ENCODE measurements at regions not wholly inside any gene's neighbourhood (a gene's known extent, or its start where the extent isn't known, plus 50 kb on each side); places are given as distances from the start of the nearest gene placed in this dataset.
A peak's percentile ranks its signal among the peaks of the same experiment; 100 is the strongest.
"Not testable (repeated sequence)": the region's sequence is repeated elsewhere in the genome, so short reads cannot be mapped to it uniquely, and the experiment has no call there.

GRCh38 chr5:101838435-101838834 is 457.6 kb downstream of the SLCO4C1 start:
- no peak for DNase-seq
- in situ Hi-C loops (cut with HindIII; ENCODE audit: low pct_ligation_motif_present, low pct_unique_long_range_greater_than_20kb, low sequenced_read_pairs) = no loop called here

- in situ Hi-C loops (cut with HindIII; ENCODE audit: low pct_ligation_motif_present, low pct_unique_long_range_greater_than_20kb, low sequenced_read_pairs) = no loop called here
- no peak for DNase-seq
Observed at GRCh38 chr5:101829255-101829654, 466.8 kb downstream of the SLCO4C1 start.

GRCh38 chr5:101811466-101811865 is 484.6 kb downstream of the SLCO4C1 start:
- DNase-seq = no peak
- in situ Hi-C loops (cut with HindIII; ENCODE audit: low pct_ligation_motif_present, low pct_unique_long_range_greater_than_20kb, low sequenced_read_pairs) = no loop called here

GRCh38 chr5:101806410-101806809 is 489.7 kb downstream of the SLCO4C1 start:
- no peak for DNase-seq
- in situ Hi-C loops (cut with HindIII; ENCODE audit: low pct_ligation_motif_present, low pct_unique_long_range_greater_than_20kb, low sequenced_read_pairs) = no loop called here

- in situ Hi-C loops (cut with HindIII; ENCODE audit: low pct_ligation_motif_present, low pct_unique_long_range_greater_than_20kb, low sequenced_read_pairs) = no loop called here
- DNase-seq = no peak
Observed at GRCh38 chr5:101796427-101796826, 499.7 kb downstream of the SLCO4C1 start.

GRCh38 chr5:101788797-101789196 is 507.3 kb downstream of the SLCO4C1 start:
- no peak for DNase-seq
- in situ Hi-C loops (cut with HindIII; ENCODE audit: low pct_ligation_motif_present, low pct_unique_long_range_greater_than_20kb, low sequenced_read_pairs) = no loop called here

GRCh38 chr5:101785090-101785489 is 511.0 kb downstream of the SLCO4C1 start:
- no peak for DNase-seq
- in situ Hi-C loops (cut with HindIII; ENCODE audit: low pct_ligation_motif_present, low pct_unique_long_range_greater_than_20kb, low sequenced_read_pairs) = no loop called here

- no peak for DNase-seq
- in situ Hi-C loops (cut with HindIII; ENCODE audit: low pct_ligation_motif_present, low pct_unique_long_range_greater_than_20kb, low sequenced_read_pairs) = no loop called here
Observed at GRCh38 chr5:101783241-101784013, 512.7 kb downstream of the SLCO4C1 start.

GRCh38 chr5:101782352-101783103 is 513.6 kb downstream of the SLCO4C1 start:
- in situ Hi-C loops (cut with HindIII; ENCODE audit: low pct_ligation_motif_present, low pct_unique_long_range_greater_than_20kb, low sequenced_read_pairs) = no loop called here
- no peak for DNase-seq

- in situ Hi-C loops (cut with HindIII; ENCODE audit: low pct_ligation_motif_present, low pct_unique_long_range_greater_than_20kb, low sequenced_read_pairs) = no loop called here
Observed at GRCh38 chr5:101751105-101751504, 545.0 kb downstream of the SLCO4C1 start.

GRCh38 chr5:101743000-101743399 is 553.1 kb downstream of the SLCO4C1 start:
- not testable (repeated sequence) for DNase-seq

More at GRCh38 chr5:101751105-101751504, 545.0 kb downstream of the SLCO4C1 start:
- no peak for DNase-seq

GRCh38 chr5:101728933-101729332 is 567.2 kb downstream of the SLCO4C1 start:
- in situ Hi-C loops (cut with HindIII; ENCODE audit: low pct_ligation_motif_present, low pct_unique_long_range_greater_than_20kb, low sequenced_read_pairs) = no loop called here
- peak; percentile 13 for DNase-seq

More at GRCh38 chr5:101743000-101743399, 553.1 kb downstream of the SLCO4C1 start:
- in situ Hi-C loops (cut with HindIII; ENCODE audit: low pct_ligation_motif_present, low pct_unique_long_range_greater_than_20kb, low sequenced_read_pairs) = not testable (repeated sequence)

GRCh38 chr5:101721543-101721942 is 574.5 kb downstream of the SLCO4C1 start:
- no peak for DNase-seq
- in situ Hi-C loops (cut with HindIII; ENCODE audit: low pct_ligation_motif_present, low pct_unique_long_range_greater_than_20kb, low sequenced_read_pairs) = no loop called here

GRCh38 chr5:101720033-101720432 is 576.1 kb downstream of the SLCO4C1 start:
- in situ Hi-C loops (cut with HindIII; ENCODE audit: low pct_ligation_motif_present, low pct_unique_long_range_greater_than_20kb, low sequenced_read_pairs) = no loop called here
- DNase-seq = no peak

GRCh38 chr5:101717721-101718120 is 578.4 kb downstream of the SLCO4C1 start:
- DNase-seq = no peak

GRCh38 chr5:101716941-101717340 is 579.1 kb downstream of the SLCO4C1 start:
- in situ Hi-C loops (cut with HindIII; ENCODE audit: low pct_ligation_motif_present, low pct_unique_long_range_greater_than_20kb, low sequenced_read_pairs) = no loop called here
- DNase-seq = no peak

More at GRCh38 chr5:101717721-101718120, 578.4 kb downstream of the SLCO4C1 start:
- in situ Hi-C loops (cut with HindIII; ENCODE audit: low pct_ligation_motif_present, low pct_unique_long_range_greater_than_20kb, low sequenced_read_pairs) = no loop called here

- DNase-seq; in situ Hi-C loops (cut with HindIII; ENCODE audit: low pct_ligation_motif_present, low pct_unique_long_range_greater_than_20kb, low sequenced_read_pairs): not testable (repeated sequence)
Observed at GRCh38 chr5:101715790-101716189, 580.3 kb downstream of the SLCO4C1 start.

- DNase-seq = no peak
- in situ Hi-C loops (cut with HindIII; ENCODE audit: low pct_ligation_motif_present, low pct_unique_long_range_greater_than_20kb, low sequenced_read_pairs) = no loop called here
Observed at GRCh38 chr5:101689306-101689705, 606.8 kb downstream of the SLCO4C1 start.

- in situ Hi-C loops (cut with HindIII; ENCODE audit: low pct_ligation_motif_present, low pct_unique_long_range_greater_than_20kb, low sequenced_read_pairs) = no loop called here
- DNase-seq = no peak
Observed at GRCh38 chr5:101688156-101688555, 607.9 kb downstream of the SLCO4C1 start.
